Panc1 (cell line): ENCODE measurements at regions not wholly inside any gene's neighbourhood (a gene's known extent, or its start where the extent isn't known, plus 50 kb on each side); places are given as distances from the start of the nearest gene placed in this dataset.

ENCODE experiments used
- ATAC-seq: fragments of 200-7000 bp; cut with Tn5 transposase; 2 replicates; pipeline ENCODE4 v1.9.1; 2020; ENCODE audit warnings: mild to moderate bottlenecking, moderate library complexity
- BruUV-seq: library from RNA; stranded (reverse); fragments of 400-500 nt; replicated peaks from 2 replicates; lab custom pipeline; 2021; lab: Mats Ljungman, UMichigan
- CTCF ChIA-PET: fragments of 300-600 bp; sonication (Branson Sonifier 250); formaldehyde crosslinking; loops from one replicate; lab custom pipeline; 2022; ENCODE audit warnings: antibody characterized with exemption; lab: Charles Lee
- POLR2A ChIA-PET: fragments of 300-600 bp; sonication (Branson Sonifier 250); formaldehyde crosslinking; loops from one replicate; lab custom pipeline; 2022; ENCODE audit warnings: antibody characterized with exemption; lab: Charles Lee
- DNase-seq: peaks from one replicate; pipeline ENCODE4 v3.0.0-alpha.2; 2010; ENCODE audit warnings: low read depth, low spot score
- H3K27ac ChIP-seq: 2 replicates; pipeline ENCODE4 v1.5.1; 2011; ENCODE audit warnings: mild to moderate bottlenecking, low read length, inconsistent platforms
- H3K27me3 ChIP-seq: fragments of 200-500 bp; sonication (Bioruptor generic); 2 replicates; pipeline ENCODE4 v1.6.0; 2014; ENCODE audit warnings: low read length, inconsistent platforms; ENCODE audit not compliant: control insufficient read depth, insufficient read depth
- H3K36me3 ChIP-seq: fragments of 200-500 bp; sonication (Bioruptor generic); 2 replicates; pipeline ENCODE4 v1.5.1; 2014; ENCODE audit warnings: inconsistent platforms, mild to moderate bottlenecking, low read length, moderate library complexity; ENCODE audit not compliant: control insufficient read depth, insufficient read depth
- H3K4me1 ChIP-seq: 2 replicates; pipeline ENCODE4 v1.5.1; 2011; ENCODE audit warnings: inconsistent platforms, mild to moderate bottlenecking, low read length, moderate library complexity; ENCODE audit not compliant: control insufficient read depth, insufficient read depth
- H3K4me3 ChIP-seq, 2 experiments: 2 replicates each; pipeline ENCODE4 v1.5.1; 2011 to 2012; ENCODE audit warnings: low read depth in 2 of 2, low read length in 2 of 2, mild to moderate bottlenecking in 2 of 2, inconsistent platforms in 1 of 2, moderate library complexity in 1 of 2
- H3K9me3 ChIP-seq: fragments of 200-500 bp; sonication (Bioruptor generic); 2 replicates; pipeline ENCODE4 v1.5.1; 2014; ENCODE audit warnings: low read depth, mild to moderate bottlenecking, inconsistent platforms, low read length, moderate library complexity; ENCODE audit not compliant: control insufficient read depth, insufficient read depth
- POLR2AphosphoS5 ChIP-seq: IDR thresholded peaks from 2 replicates; pipeline ENCODE4 v1.6.1; 2012; ENCODE audit warnings: mild to moderate bottlenecking, low read depth, low read length, moderate library complexity
- REST ChIP-seq, 2 experiments: IDR thresholded peaks; 2 replicates each; pipeline ENCODE4 v1.6.1; 2011 to 2012; ENCODE audit warnings: low read depth in 2 of 2, control low read depth in 1 of 2, low read length in 1 of 2, mild to moderate bottlenecking in 1 of 2, moderate library complexity in 1 of 2; ENCODE audit not compliant: insufficient read depth in 1 of 2
- SIN3A ChIP-seq: IDR thresholded peaks from 2 replicates; pipeline ENCODE4 v1.6.1; 2012; ENCODE audit warnings: low read depth, mild to moderate bottlenecking, low read length, moderate library complexity, borderline replicate concordance; ENCODE audit not compliant: insufficient read depth
- TCF7L2 ChIP-seq: IDR thresholded peaks from 2 replicates; pipeline ENCODE4 v1.6.1; 2011; ENCODE audit warnings: mild to moderate bottlenecking, low read depth, low read length, inconsistent platforms
- in situ Hi-C: cut with HindIII; loops from 2 replicates; pipeline ENCODE4 v1.10.0; 2016; ENCODE audit warnings: low sequenced_read_pairs, low pct_unique_long_range_greater_than_20kb
- intact Hi-C: fragments of 100-400 bp; cut with micrococcal nuclease; formaldehyde crosslinking; loops from one replicate; pipeline ENCODE4 v1.10.0; 2022; ENCODE audit not compliant: unreplicated experiment
- TF ChIP-seq, protein P1 (sequence below): fragments of 450-650 bp; IDR thresholded peaks from 2 replicates; pipeline ENCODE4 v1.5.1; 2017; ENCODE audit warnings: mild to moderate bottlenecking

GRCh38 chr17:77318021-77318420 lies 177.3 kb downstream of the SEC14L1 start:
- intact Hi-C loops (loop anchor here (5.0 kb wide), 1 partner anchor 36 kb away; no protein-coding TSS in a partner anchor), in situ Hi-C loops (no loop called here)
- ChIA-PET CTCF (no interaction called here), POLR2A (no interaction called here)
- Histone ChIP-seq H3K36me3 (no peaks in the 10 kb centered on the region), H3K4me1 (peaks cover 76% of the 10 kb centered on the region), H3K27ac (peak overlapping the region; percentile 99), H3K9me3 (no peaks in the 10 kb centered on the region), H3K27me3 (no peaks in the 10 kb centered on the region), H3K4me3 (no peak overlapping the region)
- BruUV-seq: no TSS peak
- TF ChIP-seq TCF7L2 (no peak), POLR2AphosphoS5 (no peak; the same call in 1 of the 2 replicates), SIN3A (no peak), REST (IDR thresholded peaks at IDR 0.05; ENCODE audit: insufficient read depth in 1 of 2, low read depth in 2 of 2, low read length in 1 of 2) (no peak)
- TF ChIP-seq, protein P1, sequence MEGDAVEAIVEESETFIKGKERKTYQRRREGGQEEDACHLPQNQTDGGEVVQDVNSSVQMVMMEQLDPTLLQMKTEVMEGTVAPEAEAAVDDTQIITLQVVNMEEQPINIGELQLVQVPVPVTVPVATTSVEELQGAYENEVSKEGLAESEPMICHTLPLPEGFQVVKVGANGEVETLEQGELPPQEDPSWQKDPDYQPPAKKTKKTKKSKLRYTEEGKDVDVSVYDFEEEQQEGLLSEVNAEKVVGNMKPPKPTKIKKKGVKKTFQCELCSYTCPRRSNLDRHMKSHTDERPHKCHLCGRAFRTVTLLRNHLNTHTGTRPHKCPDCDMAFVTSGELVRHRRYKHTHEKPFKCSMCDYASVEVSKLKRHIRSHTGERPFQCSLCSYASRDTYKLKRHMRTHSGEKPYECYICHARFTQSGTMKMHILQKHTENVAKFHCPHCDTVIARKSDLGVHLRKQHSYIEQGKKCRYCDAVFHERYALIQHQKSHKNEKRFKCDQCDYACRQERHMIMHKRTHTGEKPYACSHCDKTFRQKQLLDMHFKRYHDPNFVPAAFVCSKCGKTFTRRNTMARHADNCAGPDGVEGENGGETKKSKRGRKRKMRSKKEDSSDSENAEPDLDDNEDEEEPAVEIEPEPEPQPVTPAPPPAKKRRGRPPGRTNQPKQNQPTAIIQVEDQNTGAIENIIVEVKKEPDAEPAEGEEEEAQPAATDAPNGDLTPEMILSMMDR: no peak
- no peak for ATAC-seq
- no peak for DNase-seq

GRCh38 chr17:77318491-77319210 lies 177.9 kb downstream of the SEC14L1 start:
- CTCF ChIA-PET: no interaction called here
- Histone ChIP-seq H3K27ac (peak overlapping the region; percentile 99), H3K4me3 (peak overlapping the region; percentile 70 to 92), H3K27me3 (no peaks in the 10 kb centered on the region), H3K36me3 (no peaks in the 10 kb centered on the region), H3K9me3 (no peaks in the 10 kb centered on the region), H3K4me1 (peaks cover 76% of the 10 kb centered on the region)
- POLR2A ChIA-PET: no interaction called here
- BruUV-seq: TSS peak; percentile 80
- in situ Hi-C loops: no loop called here
- TF ChIP-seq TCF7L2 (no peak), REST (IDR thresholded peaks at IDR 0.05; ENCODE audit: insufficient read depth in 1 of 2, low read depth in 2 of 2, low read length in 1 of 2) (no peak)
- intact Hi-C loops: loop anchor here (5.0 kb wide), 1 partner anchor 36 kb away; no protein-coding TSS in a partner anchor
- ATAC-seq: no peak
- no peak for DNase-seq
